ENCODE measurements at regions not wholly inside any gene's neighbourhood (a gene's known extent, or its start where the extent isn't known, plus 50 kb on each side); places are given as distances from the start of the nearest gene placed in this dataset.

DNA sequence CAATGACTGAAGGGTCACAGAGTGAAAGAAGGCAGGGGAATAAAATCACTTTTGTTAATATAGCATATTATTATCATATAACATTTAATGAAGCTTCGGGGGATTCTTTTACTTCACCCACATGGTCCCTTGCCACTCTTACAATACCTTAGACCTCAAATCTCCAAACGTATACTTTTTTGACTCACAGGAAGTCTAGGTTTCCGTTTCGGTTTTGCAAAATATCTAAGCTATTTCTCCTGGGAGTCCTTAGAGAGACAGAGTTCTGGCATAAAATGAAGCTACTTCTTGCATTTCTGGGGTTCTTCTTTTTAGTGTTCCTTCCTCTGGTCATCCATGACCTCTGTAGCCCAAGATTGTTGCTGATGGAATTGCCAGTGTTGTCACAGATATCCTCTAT, 590.5 kb upstream of the ATP2B1 start:
- H4K20me1 ChIP-seq (ENCODE audit: insufficient read depth, low read length) = no peaks in the 10 kb centered on the region
- peak overlapping the region; percentile 48 for H3K4me3 ChIP-seq (ENCODE audit: low read length)
- H3K4me2 ChIP-seq (ENCODE audit: low read depth, low read length) = peak overlapping the region; percentile 81
- peaks cover 23% of the 10 kb centered on the region for H3K4me1 ChIP-seq (ENCODE audit: low read length)
- TF ChIP-seq EZH2phosphoT487 (IDR thresholded peaks at IDR 0.05; ENCODE audit: low read length) (no peak), EZH2 (optimal IDR thresholded peaks at IDR 0.05; ENCODE audit: low read depth, low read length) (no peak)
- TF ChIP-seq, protein P1, sequence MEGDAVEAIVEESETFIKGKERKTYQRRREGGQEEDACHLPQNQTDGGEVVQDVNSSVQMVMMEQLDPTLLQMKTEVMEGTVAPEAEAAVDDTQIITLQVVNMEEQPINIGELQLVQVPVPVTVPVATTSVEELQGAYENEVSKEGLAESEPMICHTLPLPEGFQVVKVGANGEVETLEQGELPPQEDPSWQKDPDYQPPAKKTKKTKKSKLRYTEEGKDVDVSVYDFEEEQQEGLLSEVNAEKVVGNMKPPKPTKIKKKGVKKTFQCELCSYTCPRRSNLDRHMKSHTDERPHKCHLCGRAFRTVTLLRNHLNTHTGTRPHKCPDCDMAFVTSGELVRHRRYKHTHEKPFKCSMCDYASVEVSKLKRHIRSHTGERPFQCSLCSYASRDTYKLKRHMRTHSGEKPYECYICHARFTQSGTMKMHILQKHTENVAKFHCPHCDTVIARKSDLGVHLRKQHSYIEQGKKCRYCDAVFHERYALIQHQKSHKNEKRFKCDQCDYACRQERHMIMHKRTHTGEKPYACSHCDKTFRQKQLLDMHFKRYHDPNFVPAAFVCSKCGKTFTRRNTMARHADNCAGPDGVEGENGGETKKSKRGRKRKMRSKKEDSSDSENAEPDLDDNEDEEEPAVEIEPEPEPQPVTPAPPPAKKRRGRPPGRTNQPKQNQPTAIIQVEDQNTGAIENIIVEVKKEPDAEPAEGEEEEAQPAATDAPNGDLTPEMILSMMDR (IDR thresholded peaks at IDR 0.05; ENCODE audit: low read length) = no peak
- no peaks in the 10 kb centered on the region for H3K27me3 ChIP-seq (replicated peaks; ENCODE audit: insufficient read depth, low read length)
- H3K9ac ChIP-seq (ENCODE audit: low read length) = peak overlapping the region; percentile 26; the same call in 1 of the 2 replicates
- peak overlapping the region; percentile 60 for H2AFZ ChIP-seq (ENCODE audit: low read length)
- H3K9me2 ChIP-seq (replicated peaks; ENCODE audit: insufficient read depth, low read length) = no peaks in the 10 kb centered on the region
- no peaks in the 10 kb centered on the region for H3K79me2 ChIP-seq (ENCODE audit: low read length)
- no peaks in the 10 kb centered on the region for H3K36me3 ChIP-seq (replicated peaks; ENCODE audit: insufficient read depth, low read length)
- DNase-seq = peak; percentile 85
- peaks cover 6% of the 10 kb centered on the region; the same call in 1 of the 2 replicates for H3F3A ChIP-seq (ENCODE audit: insufficient read depth, low read length)
- H3K9me3 ChIP-seq (replicated peaks; ENCODE audit: insufficient read depth, low read length) = no peaks in the 10 kb centered on the region
- H3K27ac ChIP-seq (ENCODE audit: low read length) = peak overlapping the region; percentile 35; the same call in 1 of the 2 replicates

- no peak overlapping the region for H2AFZ ChIP-seq (ENCODE audit: low read length)
Measured at GRCh38 chr12:90298289-90298948, 589.8 kb upstream of the ATP2B1 start.

DNA sequence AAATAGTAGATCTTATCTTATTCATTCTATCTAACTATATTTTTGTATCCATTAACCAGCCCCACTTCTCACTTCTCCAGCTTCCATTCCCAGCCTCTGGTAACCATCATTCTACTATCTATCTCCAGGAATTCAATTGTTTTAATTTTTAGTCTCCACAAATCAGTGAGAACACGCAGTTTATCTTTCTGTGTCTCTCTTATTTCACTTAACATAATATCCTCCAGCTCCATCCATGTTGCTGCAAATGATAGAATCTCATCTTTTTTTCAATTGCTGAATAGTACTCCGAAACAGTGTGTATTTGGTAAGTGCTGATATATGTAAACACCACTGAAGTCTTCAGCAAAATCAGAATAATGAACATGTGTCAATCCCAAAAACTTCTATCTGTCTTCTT, 587.2 kb upstream of the ATP2B1 start:
- no peaks in the 10 kb centered on the region for H4K20me1 ChIP-seq (ENCODE audit: insufficient read depth, low read length)
- no peaks in the 10 kb centered on the region for H3K9me2 ChIP-seq (replicated peaks; ENCODE audit: insufficient read depth, low read length)
- H2AFZ ChIP-seq (ENCODE audit: low read length) = no peak overlapping the region
- no peaks in the 10 kb centered on the region for H3K9me3 ChIP-seq (replicated peaks; ENCODE audit: insufficient read depth, low read length)
- H3K27ac ChIP-seq (ENCODE audit: low read length) = no peak overlapping the region
- peaks cover 23% of the 10 kb centered on the region for H3K4me1 ChIP-seq (ENCODE audit: low read length)
- TF ChIP-seq EZH2phosphoT487 (IDR thresholded peaks at IDR 0.05; ENCODE audit: low read length) = no peak
- TF ChIP-seq, protein P1 (IDR thresholded peaks at IDR 0.05; ENCODE audit: low read length) = no peak
- TF ChIP-seq EZH2 (optimal IDR thresholded peaks at IDR 0.05; ENCODE audit: low read depth, low read length) = no peak
- peaks cover 6% of the 10 kb centered on the region; the same call in 1 of the 2 replicates for H3F3A ChIP-seq (ENCODE audit: insufficient read depth, low read length)
- H3K36me3 ChIP-seq (replicated peaks; ENCODE audit: insufficient read depth, low read length) = no peaks in the 10 kb centered on the region
- no peak overlapping the region for H3K9ac ChIP-seq (ENCODE audit: low read length)
- no peaks in the 10 kb centered on the region for H3K79me2 ChIP-seq (ENCODE audit: low read length)
- no peak overlapping the region for H3K4me2 ChIP-seq (ENCODE audit: low read depth, low read length)
- no peaks in the 10 kb centered on the region for H3K27me3 ChIP-seq (replicated peaks; ENCODE audit: insufficient read depth, low read length)
- no peak for DNase-seq
- H3K4me3 ChIP-seq (ENCODE audit: low read length) = no peak overlapping the region

More at GRCh38 chr12:90298289-90298948, 589.8 kb upstream of the ATP2B1 start:
- Histone ChIP-seq H3K9ac (ENCODE audit: low read length) (no peak overlapping the region), H3K27ac (ENCODE audit: low read length) (peak overlapping the region; percentile 35; the same call in 1 of the 2 replicates), H3K27me3 (replicated peaks; ENCODE audit: insufficient read depth, low read length) (no peaks in the 10 kb centered on the region), H3K36me3 (replicated peaks; ENCODE audit: insufficient read depth, low read length) (no peaks in the 10 kb centered on the region), H3K4me1 (ENCODE audit: low read length) (peaks cover 23% of the 10 kb centered on the region), H3F3A (ENCODE audit: insufficient read depth, low read length) (peaks cover 6% of the 10 kb centered on the region; the same call in 1 of the 2 replicates), H3K4me3 (ENCODE audit: low read length) (peak overlapping the region; percentile 48; the same call in 1 of the 2 replicates), H3K9me2 (replicated peaks; ENCODE audit: insufficient read depth, low read length) (no peaks in the 10 kb centered on the region), H3K9me3 (replicated peaks; ENCODE audit: insufficient read depth, low read length) (no peaks in the 10 kb centered on the region), H3K4me2 (ENCODE audit: low read depth, low read length) (peak overlapping the region; percentile 81; the same call in 1 of the 2 replicates), H4K20me1 (ENCODE audit: insufficient read depth, low read length) (no peaks in the 10 kb centered on the region), H3K79me2 (ENCODE audit: low read length) (no peaks in the 10 kb centered on the region)
- DNase-seq = no peak
- no peak for TF ChIP-seq EZH2 (optimal IDR thresholded peaks at IDR 0.05; ENCODE audit: low read depth, low read length)
- TF ChIP-seq, protein P1 (IDR thresholded peaks at IDR 0.05; ENCODE audit: low read length) = no peak
- TF ChIP-seq EZH2phosphoT487 (IDR thresholded peaks at IDR 0.05; ENCODE audit: low read length) = no peak
